Peyer's patch (tissue), 4 donors: ENCODE measurements at regions not wholly inside any gene's neighbourhood (a gene's known extent, or its start where the extent isn't known, plus 50 kb on each side); places are given as distances from the start of the nearest gene placed in this dataset.
"Not testable (repeated sequence)": the region's sequence is repeated elsewhere in the genome, so short reads cannot be mapped to it uniquely, and the experiment has no call there.

ENCODE experiments used
- DNase-seq, 3 donors: peaks; one replicate each; pipeline ENCODE4 v3.0.0-alpha.2; 2017 to 2019
- H3K27ac ChIP-seq, 4 donors: fragments of 200-600 bp; sonication (generic); one replicate each; pipeline ENCODE4 v1.5.1; 2016 to 2019
- H3K27me3 ChIP-seq, 2 donors: fragments of 200-600 bp; sonication (generic); one replicate each; pipeline ENCODE4 v1.5.1; 2019
- H3K36me3 ChIP-seq, 3 donors: fragments of 200-600 bp; sonication (generic); one replicate each; pipeline ENCODE4 v1.5.1; 2016 to 2019
- H3K4me1 ChIP-seq, 4 donors: fragments of 200-600 bp; sonication (generic); one replicate each; pipeline ENCODE4 v1.5.1; 2016 to 2019
- H3K4me3 ChIP-seq, 4 donors: fragments of 200-600 bp; sonication (generic); 1 replicate in 3 of 4; 2 replicates in 1 of 4; pipeline ENCODE4 v1.5.1; 2016 to 2019; ENCODE audit warnings: mild to moderate bottlenecking in 1 of 4
- H3K9me3 ChIP-seq, 4 donors: fragments of 200-600 bp; sonication (generic); one replicate each; pipeline ENCODE4 v1.5.1; 2016 to 2019; ENCODE audit warnings: mild to moderate bottlenecking in 1 of 4
- POLR2A ChIP-seq, 2 donors: fragments of 450-650 bp; IDR thresholded peaks; one replicate each; pipeline ENCODE4 v1.5.1; 2017; ENCODE audit warnings: antibody characterized with exemption in 2 of 2, mild to moderate bottlenecking in 2 of 2, moderate library complexity in 2 of 2
- TF ChIP-seq, protein P1 (sequence below), 6 experiments: fragments of 450-650 bp in 4 of 6; fragments of 200-600 bp in 2 of 6; sonication (generic) in 1 of 6; IDR thresholded peaks; one replicate each; pipeline ENCODE4 v1.5.1; 2017 to 2019; ENCODE audit warnings: antibody characterized with exemption in 6 of 6, mild to moderate bottlenecking in 3 of 6, moderate library complexity in 1 of 6

DNA sequence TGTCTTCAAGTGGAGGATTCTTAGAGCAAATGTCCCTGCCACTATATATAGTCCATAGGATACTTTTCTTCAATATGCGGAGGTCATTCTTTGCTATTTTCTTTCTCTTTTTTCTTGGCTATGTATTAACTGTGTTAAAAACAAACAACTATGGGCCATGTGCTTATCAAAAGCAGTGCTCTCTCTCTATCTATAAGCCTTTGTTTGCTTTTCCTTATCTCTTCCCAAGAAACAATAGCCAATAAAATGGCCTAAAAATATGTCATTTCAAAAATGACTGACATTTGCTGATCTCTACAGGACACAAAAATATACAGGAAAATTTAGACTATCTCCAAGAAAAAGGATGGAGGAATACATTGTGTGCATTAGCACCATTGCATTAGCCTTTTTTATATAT, 212.1 kb downstream of the MAF start:
- no peaks in the 10 kb centered on the region for H3K27me3 ChIP-seq
- H3K4me1 ChIP-seq: no peaks in the 10 kb centered on the region
- H3K4me3 ChIP-seq: no peak overlapping the region
- H3K36me3 ChIP-seq: no peaks in the 10 kb centered on the region
- no peaks in the 10 kb centered on the region for H3K9me3 ChIP-seq
- DNase-seq: no peak
- H3K27ac ChIP-seq: no peak overlapping the region
- TF ChIP-seq, protein P1, sequence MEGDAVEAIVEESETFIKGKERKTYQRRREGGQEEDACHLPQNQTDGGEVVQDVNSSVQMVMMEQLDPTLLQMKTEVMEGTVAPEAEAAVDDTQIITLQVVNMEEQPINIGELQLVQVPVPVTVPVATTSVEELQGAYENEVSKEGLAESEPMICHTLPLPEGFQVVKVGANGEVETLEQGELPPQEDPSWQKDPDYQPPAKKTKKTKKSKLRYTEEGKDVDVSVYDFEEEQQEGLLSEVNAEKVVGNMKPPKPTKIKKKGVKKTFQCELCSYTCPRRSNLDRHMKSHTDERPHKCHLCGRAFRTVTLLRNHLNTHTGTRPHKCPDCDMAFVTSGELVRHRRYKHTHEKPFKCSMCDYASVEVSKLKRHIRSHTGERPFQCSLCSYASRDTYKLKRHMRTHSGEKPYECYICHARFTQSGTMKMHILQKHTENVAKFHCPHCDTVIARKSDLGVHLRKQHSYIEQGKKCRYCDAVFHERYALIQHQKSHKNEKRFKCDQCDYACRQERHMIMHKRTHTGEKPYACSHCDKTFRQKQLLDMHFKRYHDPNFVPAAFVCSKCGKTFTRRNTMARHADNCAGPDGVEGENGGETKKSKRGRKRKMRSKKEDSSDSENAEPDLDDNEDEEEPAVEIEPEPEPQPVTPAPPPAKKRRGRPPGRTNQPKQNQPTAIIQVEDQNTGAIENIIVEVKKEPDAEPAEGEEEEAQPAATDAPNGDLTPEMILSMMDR (IDR thresholded peaks at IDR 0.05): no peak

DNA sequence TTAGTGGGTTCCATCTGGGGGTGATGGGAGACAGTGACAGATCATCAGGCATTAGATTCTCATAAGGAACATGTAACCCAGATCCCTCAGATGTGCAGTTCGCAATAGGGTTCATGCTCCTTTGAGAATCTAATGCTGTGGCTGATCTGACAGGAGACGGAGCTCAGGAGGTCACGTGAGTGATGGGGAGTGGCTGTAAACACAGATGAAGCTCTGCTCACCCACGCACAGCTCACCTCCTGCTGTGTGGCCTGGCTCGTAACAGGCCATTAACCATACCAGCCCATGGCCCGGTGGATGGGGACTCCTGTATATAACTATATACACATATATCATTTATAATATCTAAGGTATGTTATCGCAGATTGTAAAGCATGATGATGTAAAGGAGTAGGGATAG, 214.2 kb downstream of the MAF start:
- Histone ChIP-seq H3K4me1 (no peaks in the 10 kb centered on the region), H3K36me3 (no peaks in the 10 kb centered on the region), H3K27me3 (no peaks in the 10 kb centered on the region), H3K4me3 (no peak overlapping the region), H3K27ac (no peak overlapping the region), H3K9me3 (no peaks in the 10 kb centered on the region)
- TF ChIP-seq, protein P1 (IDR thresholded peaks at IDR 0.05): no peak
- TF ChIP-seq POLR2A (IDR thresholded peaks at IDR 0.05): no peak
- DNase-seq: no peak

DNA sequence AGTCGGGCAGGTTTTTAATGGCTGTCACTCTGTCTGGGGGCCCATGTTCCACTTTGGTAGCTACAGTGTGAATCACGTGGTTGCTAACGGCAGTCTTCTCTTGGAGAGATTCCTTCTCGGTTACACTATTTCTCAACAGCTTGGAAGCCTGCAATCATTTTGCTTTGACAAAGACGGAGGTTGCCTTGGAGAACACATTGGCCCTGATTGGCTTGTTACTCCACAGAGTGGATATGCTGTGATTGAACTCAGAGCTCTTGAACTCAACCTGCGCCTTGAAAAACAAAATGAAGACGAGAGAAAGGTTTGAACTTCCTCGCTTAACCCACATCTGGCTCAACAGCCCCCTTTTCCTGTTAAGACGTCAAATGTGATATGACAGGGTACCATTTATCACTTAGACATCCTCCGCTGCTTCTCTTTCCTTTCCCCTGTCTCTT, 218.9 kb downstream of the MAF start:
- Histone ChIP-seq H3K9me3 (no peaks in the 10 kb centered on the region), H3K4me1 (no peaks in the 10 kb centered on the region), H3K27me3 (no peaks in the 10 kb centered on the region), H3K36me3 (no peaks in the 10 kb centered on the region), H3K4me3 (no peak overlapping the region), H3K27ac (peak overlapping the region in 3 of 4 donors; percentile 14 to 51 (median 28))
- TF ChIP-seq, protein P1 (IDR thresholded peaks at IDR 0.05): no peak
- TF ChIP-seq POLR2A (IDR thresholded peaks at IDR 0.05): no peak
- no peak for DNase-seq

DNA sequence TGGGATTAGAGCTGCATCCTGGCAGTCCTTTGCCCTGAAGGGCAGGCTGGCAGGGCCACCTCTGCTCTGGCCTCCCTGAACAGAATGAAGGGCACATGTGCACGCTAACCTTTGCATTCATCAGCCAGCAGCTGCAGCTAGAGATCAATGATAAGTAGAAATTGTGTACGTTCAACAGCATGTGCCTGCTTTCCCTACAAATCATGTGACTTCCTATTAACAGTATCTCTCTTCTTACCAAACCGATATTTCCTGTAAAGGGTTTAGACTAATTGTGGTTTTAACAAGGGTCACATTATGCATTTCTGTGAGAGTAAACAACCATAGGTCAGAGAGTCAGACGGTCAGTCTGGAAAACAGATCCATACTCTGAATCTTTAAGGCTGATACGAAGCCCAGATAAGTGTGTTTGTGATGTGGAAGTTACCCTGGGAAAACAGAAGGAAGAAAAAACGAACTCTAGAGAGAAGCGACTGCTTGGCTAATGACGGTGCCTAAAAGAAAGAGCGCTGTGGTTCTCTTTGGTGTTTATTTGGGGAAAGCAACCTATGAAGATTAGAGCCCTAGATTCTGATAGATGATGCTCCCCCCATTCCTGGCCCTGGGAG, 219.4 kb downstream of the MAF start:
- no peaks in the 10 kb centered on the region for H3K27me3 ChIP-seq
- H3K27ac ChIP-seq: peak overlapping the region in 3 of 4 donors; percentile 14 to 51 (median 28)
- TF ChIP-seq, protein P1 (IDR thresholded peaks at IDR 0.05): no peak
- TF ChIP-seq POLR2A (IDR thresholded peaks at IDR 0.05): no peak
- DNase-seq: no peak
- no peak overlapping the region for H3K4me3 ChIP-seq
- no peaks in the 10 kb centered on the region for H3K9me3 ChIP-seq
- no peaks in the 10 kb centered on the region for H3K36me3 ChIP-seq
- no peaks in the 10 kb centered on the region for H3K4me1 ChIP-seq

DNA sequence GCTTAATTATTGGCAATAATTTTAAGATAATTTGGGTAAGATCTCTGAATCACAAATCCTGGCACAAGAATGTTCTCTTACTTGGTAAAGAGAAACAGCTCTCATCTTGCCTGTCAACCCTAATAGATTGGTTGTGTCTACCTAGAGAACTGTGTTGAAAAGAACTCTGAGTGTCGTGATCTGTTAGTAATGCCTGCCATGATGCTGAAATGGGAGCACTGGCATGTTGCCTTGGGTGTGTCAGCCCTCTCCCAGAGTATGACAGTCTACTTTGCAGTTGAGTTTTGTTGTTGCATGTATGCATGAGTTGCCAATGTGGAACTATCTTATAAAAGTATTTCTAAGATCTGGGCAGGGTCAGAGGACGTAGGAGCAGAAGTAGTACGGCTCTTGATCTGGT, 221.4 kb downstream of the MAF start:
- H3K4me1 ChIP-seq: no peaks in the 10 kb centered on the region
- H3K4me3 ChIP-seq: no peak overlapping the region
- no peak for TF ChIP-seq POLR2A (IDR thresholded peaks at IDR 0.05)
- TF ChIP-seq, protein P1 (IDR thresholded peaks at IDR 0.05): no peak
- DNase-seq: no peak
- no peak overlapping the region for H3K27ac ChIP-seq
- no peaks in the 10 kb centered on the region for H3K9me3 ChIP-seq
- no peaks in the 10 kb centered on the region for H3K36me3 ChIP-seq
- H3K27me3 ChIP-seq: no peaks in the 10 kb centered on the region

DNA sequence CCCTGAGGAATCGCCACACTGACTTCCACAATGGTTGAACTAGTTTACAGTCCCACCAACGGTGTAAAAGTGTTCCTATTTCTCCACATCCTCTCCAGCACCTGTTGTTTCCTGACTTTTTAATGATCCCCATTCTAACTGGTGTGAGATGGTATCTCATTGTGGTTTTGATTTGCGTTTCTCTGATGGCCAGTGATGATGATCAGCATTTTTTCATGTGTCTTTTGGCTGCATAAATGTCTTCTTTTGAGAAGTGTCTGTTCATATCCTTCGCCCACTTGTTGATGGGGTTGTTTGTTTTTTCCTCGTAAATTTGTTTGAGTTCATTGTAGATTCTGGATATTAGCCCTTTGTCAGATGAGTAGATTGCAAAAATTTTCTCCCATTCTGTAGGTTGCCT, 223.5 kb downstream of the MAF start:
- not testable (repeated sequence) for H3K4me3 ChIP-seq, H3K27ac ChIP-seq, H3K4me1 ChIP-seq, H3K27me3 ChIP-seq, DNase-seq, H3K36me3 ChIP-seq, H3K9me3 ChIP-seq
